Body of pancreas (tissue), 4 donors: ENCODE measurements at regions not wholly inside any gene's neighbourhood (a gene's known extent, or its start where the extent isn't known, plus 50 kb on each side); places are given as distances from the start of the nearest gene placed in this dataset.

Experiments used
- POLR2A ChIP-seq, 3 donors: fragments of 450-650 bp; IDR thresholded peaks; one replicate each; pipeline ENCODE4 v1.6.1; 2016; ENCODE audit warnings: antibody characterized with exemption in 3 of 3, mild to moderate bottlenecking in 2 of 3
- TF ChIP-seq, protein P1 (sequence below), 7 experiments: fragments of 450-650 bp in 4 of 7; fragments of 200-600 bp in 3 of 7; sonication (generic) in 3 of 7; IDR thresholded peaks; one replicate each; pipeline ENCODE4 v1.5.1; 2016 to 2019; ENCODE audit warnings: antibody characterized with exemption in 7 of 7

- TF ChIP-seq POLR2A (IDR thresholded peaks at IDR 0.05): no peak
- TF ChIP-seq, protein P1, sequence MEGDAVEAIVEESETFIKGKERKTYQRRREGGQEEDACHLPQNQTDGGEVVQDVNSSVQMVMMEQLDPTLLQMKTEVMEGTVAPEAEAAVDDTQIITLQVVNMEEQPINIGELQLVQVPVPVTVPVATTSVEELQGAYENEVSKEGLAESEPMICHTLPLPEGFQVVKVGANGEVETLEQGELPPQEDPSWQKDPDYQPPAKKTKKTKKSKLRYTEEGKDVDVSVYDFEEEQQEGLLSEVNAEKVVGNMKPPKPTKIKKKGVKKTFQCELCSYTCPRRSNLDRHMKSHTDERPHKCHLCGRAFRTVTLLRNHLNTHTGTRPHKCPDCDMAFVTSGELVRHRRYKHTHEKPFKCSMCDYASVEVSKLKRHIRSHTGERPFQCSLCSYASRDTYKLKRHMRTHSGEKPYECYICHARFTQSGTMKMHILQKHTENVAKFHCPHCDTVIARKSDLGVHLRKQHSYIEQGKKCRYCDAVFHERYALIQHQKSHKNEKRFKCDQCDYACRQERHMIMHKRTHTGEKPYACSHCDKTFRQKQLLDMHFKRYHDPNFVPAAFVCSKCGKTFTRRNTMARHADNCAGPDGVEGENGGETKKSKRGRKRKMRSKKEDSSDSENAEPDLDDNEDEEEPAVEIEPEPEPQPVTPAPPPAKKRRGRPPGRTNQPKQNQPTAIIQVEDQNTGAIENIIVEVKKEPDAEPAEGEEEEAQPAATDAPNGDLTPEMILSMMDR (IDR thresholded peaks at IDR 0.05): no peak
Observed at GRCh38 chr16:62130101-62130500, 93.9 kb upstream of the CDH8 start.
